Progenitor cell of endocrine pancreas (in vitro differentiated cells): ENCODE measurements at regions not wholly inside any gene's neighbourhood (a gene's known extent, or its start where the extent isn't known, plus 50 kb on each side); places are given as distances from the start of the nearest gene placed in this dataset.

ENCODE experiments used
- DNase-seq: peaks from one replicate; pipeline ENCODE4 v3.0.0; 2021; ENCODE audit warnings: low spot score; ENCODE audit not compliant: unreplicated experiment
- H3K27ac Mint-ChIP-seq: 2 replicates; pipeline ENCODE4 v1.8.0; 2021; ENCODE audit warnings: mild to moderate bottlenecking, moderate library complexity, mixed read lengths
- H3K27me3 Mint-ChIP-seq: 2 replicates; pipeline ENCODE4 v1.8.0; 2021; ENCODE audit warnings: mixed read lengths
- H3K36me3 Mint-ChIP-seq: 2 replicates; pipeline ENCODE4 v1.8.0; 2022; ENCODE audit warnings: mixed read lengths; ENCODE audit not compliant: insufficient read depth
- H3K4me1 Mint-ChIP-seq: 2 replicates; pipeline ENCODE4 v1.8.0; 2021; ENCODE audit warnings: low read depth, mixed read lengths
- H3K4me3 Mint-ChIP-seq: 2 replicates; pipeline ENCODE4 v1.8.0; 2021; ENCODE audit warnings: low read depth, mild to moderate bottlenecking, moderate library complexity, mixed read lengths
- H3K9me3 Mint-ChIP-seq: 2 replicates; pipeline ENCODE4 v1.8.0; 2021; ENCODE audit warnings: low read depth, mixed read lengths
- CTCF ChIP-seq: fragments of 200-600 bp; sonication (generic); IDR thresholded peaks from one replicate; pipeline ENCODE4 v1.5.0; 2021; ENCODE audit warnings: antibody characterized with exemption, mild to moderate bottlenecking; ENCODE audit not compliant: unreplicated experiment

- no peaks in the 10 kb centered on the region for H3K36me3 Mint-ChIP-seq
- peak overlapping the region; percentile 34 for H3K27ac Mint-ChIP-seq
- no peaks in the 10 kb centered on the region for H3K9me3 Mint-ChIP-seq
- H3K4me3 Mint-ChIP-seq, result no peak overlapping the region
- peaks cover 2% of the 10 kb centered on the region for H3K4me1 Mint-ChIP-seq
- no peaks in the 10 kb centered on the region for H3K27me3 Mint-ChIP-seq
- no peak for TF ChIP-seq CTCF
- DNase-seq, result no peak
Measured at GRCh38 chr9:14399756-14400657, 86.1 kb upstream of the NFIB start.

DNA sequence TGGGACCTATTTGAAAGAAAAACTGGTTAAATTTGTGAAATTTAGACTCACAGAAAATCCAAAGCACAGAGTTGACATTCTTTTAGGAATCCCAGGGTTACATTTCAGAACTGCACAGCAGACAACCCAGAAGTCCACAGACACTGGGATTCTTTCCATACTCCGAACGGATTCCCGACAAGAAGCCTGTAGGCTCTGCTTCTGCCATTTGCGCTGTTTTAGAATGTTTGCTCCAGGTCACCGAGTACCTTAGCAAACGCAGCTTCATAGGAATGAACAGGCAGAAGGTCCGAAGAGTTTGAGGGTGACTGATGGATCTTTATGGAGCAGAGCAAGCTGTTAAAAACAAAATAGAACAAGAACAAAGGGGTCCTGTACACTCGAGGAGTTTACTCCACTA is 84.5 kb upstream of the NFIB start:
- no peak for TF ChIP-seq CTCF
- peaks cover 3% of the 10 kb centered on the region for H3K9me3 Mint-ChIP-seq
- no peak overlapping the region for H3K27ac Mint-ChIP-seq
- no peak overlapping the region for H3K4me3 Mint-ChIP-seq
- no peaks in the 10 kb centered on the region for H3K36me3 Mint-ChIP-seq
- DNase-seq, result no peak
- H3K27me3 Mint-ChIP-seq, result no peaks in the 10 kb centered on the region
- peaks cover 2% of the 10 kb centered on the region for H3K4me1 Mint-ChIP-seq

GRCh38 chr9:14396171-14396570 is 82.2 kb upstream of the NFIB start:
- TF ChIP-seq CTCF, result no peak
- Mint-ChIP-seq H3K4me3 (no peak overlapping the region), H3K9me3 (peaks cover 10% of the 10 kb centered on the region), H3K27me3 (no peaks in the 10 kb centered on the region), H3K36me3 (no peaks in the 10 kb centered on the region), H3K4me1 (peaks cover 2% of the 10 kb centered on the region), H3K27ac (no peak overlapping the region)
- no peak for DNase-seq

- H3K9me3 Mint-ChIP-seq, result peaks cover 10% of the 10 kb centered on the region
- DNase-seq, result no peak
- H3K36me3 Mint-ChIP-seq, result no peaks in the 10 kb centered on the region
- H3K27me3 Mint-ChIP-seq, result no peaks in the 10 kb centered on the region
- TF ChIP-seq CTCF, result no peak
- H3K4me3 Mint-ChIP-seq, result no peak overlapping the region
- H3K27ac Mint-ChIP-seq, result no peak overlapping the region
- H3K4me1 Mint-ChIP-seq, result peaks cover 2% of the 10 kb centered on the region
Measured at GRCh38 chr9:14395317-14396082, 81.6 kb upstream of the NFIB start.

DNA sequence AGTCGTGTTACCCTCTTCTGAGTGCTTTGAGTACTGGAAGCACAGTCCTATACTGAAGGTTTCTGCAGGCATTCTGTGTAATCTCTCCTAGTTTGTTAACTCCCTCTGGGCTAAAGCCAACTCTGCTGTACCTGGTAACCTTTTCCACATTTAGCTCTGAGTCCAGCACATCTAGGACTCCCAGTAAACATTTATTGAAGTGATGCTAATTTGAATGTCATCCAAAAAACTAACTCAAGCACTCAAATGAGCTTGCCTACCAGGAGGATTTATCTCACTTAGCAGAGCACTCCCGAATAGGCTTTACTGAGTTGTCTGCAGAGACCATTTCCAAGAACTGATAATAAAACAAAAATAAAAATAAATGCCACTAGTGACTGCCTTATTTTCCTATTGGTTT is 79.5 kb upstream of the NFIB start:
- Mint-ChIP-seq H3K27me3 (no peaks in the 10 kb centered on the region), H3K4me3 (no peak overlapping the region)
- no peak for DNase-seq

More for the DNA sequence above, 79.5 kb upstream of the NFIB start:
- no peak for TF ChIP-seq CTCF
- Mint-ChIP-seq H3K4me1 (no peaks in the 10 kb centered on the region), H3K36me3 (no peaks in the 10 kb centered on the region), H3K27ac (no peak overlapping the region), H3K9me3 (peaks cover 10% of the 10 kb centered on the region)
